Caco-2 (cell line): ENCODE measurements at regions not wholly inside any gene's neighbourhood (a gene's known extent, or its start where the extent isn't known, plus 50 kb on each side); places are given as distances from the start of the nearest gene placed in this dataset.

ENCODE experiments used
- BruUV-seq: library from RNA; stranded (reverse); fragments of 400-500 nt; replicated peaks from 2 replicates; lab custom pipeline; 2021; lab: Mats Ljungman, UMichigan
- CTCF ChIA-PET: fragments of 300-600 bp; sonication (Branson Sonifier 250); formaldehyde crosslinking; loops from one replicate; lab custom pipeline; 2022; ENCODE audit warnings: antibody characterized with exemption; lab: Charles Lee
- POLR2A ChIA-PET: fragments of 300-600 bp; sonication (Branson Sonifier 250); formaldehyde crosslinking; loops from one replicate; lab custom pipeline; 2022; ENCODE audit warnings: antibody characterized with exemption; lab: Charles Lee
- DNase-seq, 2 experiments: peaks; one replicate each; pipeline versions ENCODE4 v3.0.0 to v3.0.0-alpha.2; 2020 to 2022
- H3K27me3 ChIP-seq: replicated peaks from 2 replicates; pipeline ENCODE4 v1.6.0; 2011; ENCODE audit warnings: low read length; ENCODE audit not compliant: control insufficient read depth, insufficient read depth
- H3K36me3 ChIP-seq: 2 replicates; pipeline ENCODE4 v1.5.1; 2011; ENCODE audit warnings: low read length; ENCODE audit not compliant: control insufficient read depth, insufficient read depth
- H3K4me1 ChIP-seq: fragments of 250-450 bp; sonication (Bioruptor Pico); 2 replicates; pipeline ENCODE4 v1.5.1; 2020; ENCODE audit warnings: mild to moderate bottlenecking
- H3K4me3 ChIP-seq: 2 replicates; pipeline ENCODE4 v1.5.1; 2011; ENCODE audit warnings: low read depth, mild to moderate bottlenecking, control low read depth, low read length
- H3K9me3 ChIP-seq: fragments of 250-450 bp; sonication (Bioruptor Pico); 2 replicates; pipeline ENCODE4 v1.5.1; 2020; ENCODE audit warnings: mild to moderate bottlenecking, moderate library complexity
- H3K27ac Mint-ChIP-seq: one replicate; pipeline ENCODE4 v1.8.0; 2022; ENCODE audit warnings: mixed read lengths; ENCODE audit not compliant: unreplicated experiment
- H3K27me3 Mint-ChIP-seq: one replicate; pipeline ENCODE4 v1.8.0; 2022; ENCODE audit warnings: mixed read lengths; ENCODE audit not compliant: insufficient read depth, unreplicated experiment
- H3K36me3 Mint-ChIP-seq: one replicate; pipeline ENCODE4 v1.8.0; 2022; ENCODE audit warnings: mild to moderate bottlenecking, mixed read lengths; ENCODE audit not compliant: insufficient read depth, unreplicated experiment
- H3K4me1 Mint-ChIP-seq: one replicate; pipeline ENCODE4 v1.8.0; 2022; ENCODE audit warnings: low read depth, mixed read lengths; ENCODE audit not compliant: unreplicated experiment
- H3K4me3 Mint-ChIP-seq: one replicate; pipeline ENCODE4 v1.8.0; 2022; ENCODE audit warnings: mild to moderate bottlenecking, moderate library complexity, mixed read lengths; ENCODE audit not compliant: unreplicated experiment
- H3K9me3 Mint-ChIP-seq: one replicate; pipeline ENCODE4 v1.8.0; 2022; ENCODE audit warnings: mixed read lengths; ENCODE audit not compliant: unreplicated experiment
- CTCF ChIP-seq, 2 experiments: fragments of 200-600 bp in 1 of 2; IDR thresholded peaks; 1 replicate in 1 of 2; 2 replicates in 1 of 2; pipeline versions ENCODE4 v1.5.1 to v1.8.0; 2011 to 2022; ENCODE audit warnings: antibody characterized with exemption in 1 of 2, control low read depth in 1 of 2, inconsistent platforms in 1 of 2, low read depth in 1 of 2, low read length in 1 of 2, mild to moderate bottlenecking in 1 of 2, moderate library complexity in 1 of 2; ENCODE audit not compliant: insufficient read depth in 1 of 2, severe bottlenecking in 1 of 2, unreplicated experiment in 1 of 2
- intact Hi-C: fragments of 100-400 bp; cut with micrococcal nuclease; formaldehyde crosslinking; loops from one replicate; pipeline ENCODE4 v1.10.0; 2022; ENCODE audit not compliant: unreplicated experiment

- DNase-seq, result no peak
- Histone ChIP-seq H3K4me3 (no peak overlapping the region), H3K4me1 (no peaks in the 10 kb centered on the region), H3K9me3 (no peaks in the 10 kb centered on the region), H3K36me3 (no peaks in the 10 kb centered on the region), H3K27me3 (no peaks in the 10 kb centered on the region)
- Mint-ChIP-seq H3K27ac (no peak overlapping the region), H3K4me3 (no peak overlapping the region), H3K9me3 (no peaks in the 10 kb centered on the region), H3K36me3 (no peaks in the 10 kb centered on the region), H3K4me1 (peaks cover 7% of the 10 kb centered on the region), H3K27me3 (peaks cover 15% of the 10 kb centered on the region)
- ChIA-PET CTCF (interaction anchor here (1.2 kb wide), 1 partner anchor 231 kb away, joined by 3 read pairs; no protein-coding TSS in a partner anchor), POLR2A (no interaction called here)
- no TSS peak for BruUV-seq
- no peak for TF ChIP-seq CTCF (IDR thresholded peaks at IDR 0.05; ENCODE audit: insufficient read depth in 1 of 2, low read depth in 1 of 2, low read length in 1 of 2, severe bottlenecking in 1 of 2, unreplicated experiment in 1 of 2)
- intact Hi-C loops, result no loop called here
These were observed 360.4 kb upstream of the ZFHX3 start for GRCh38 chr16:73408311-73408710.

GRCh38 chr16:73405851-73406250 is 357.9 kb upstream of the ZFHX3 start:
- BruUV-seq, result no TSS peak
- Histone ChIP-seq H3K4me3 (no peak overlapping the region), H3K36me3 (no peaks in the 10 kb centered on the region), H3K4me1 (no peaks in the 10 kb centered on the region), H3K27me3 (no peaks in the 10 kb centered on the region), H3K9me3 (no peaks in the 10 kb centered on the region)
- TF ChIP-seq CTCF (IDR thresholded peaks at IDR 0.05; ENCODE audit: insufficient read depth in 1 of 2, low read depth in 1 of 2, low read length in 1 of 2, severe bottlenecking in 1 of 2, unreplicated experiment in 1 of 2), result no peak
- intact Hi-C loops, result no loop called here
- CTCF ChIA-PET, result no interaction called here
- no peak overlapping the region for H3K4me3 Mint-ChIP-seq
- no peaks in the 10 kb centered on the region for H3K4me1 Mint-ChIP-seq
- no peak for DNase-seq
- POLR2A ChIA-PET, result no interaction called here
- H3K27ac Mint-ChIP-seq, result no peak overlapping the region
- peaks cover 13% of the 10 kb centered on the region for H3K27me3 Mint-ChIP-seq
- no peaks in the 10 kb centered on the region for H3K9me3 Mint-ChIP-seq
- H3K36me3 Mint-ChIP-seq, result no peaks in the 10 kb centered on the region

- no peak for DNase-seq
- intact Hi-C loops, result no loop called here
- Mint-ChIP-seq H3K36me3 (no peaks in the 10 kb centered on the region), H3K27me3 (peaks cover 10% of the 10 kb centered on the region), H3K4me3 (no peak overlapping the region), H3K27ac (no peak overlapping the region), H3K9me3 (no peaks in the 10 kb centered on the region), H3K4me1 (no peaks in the 10 kb centered on the region)
- ChIA-PET CTCF (no interaction called here), POLR2A (no interaction called here)
- Histone ChIP-seq H3K4me1 (no peaks in the 10 kb centered on the region), H3K36me3 (no peaks in the 10 kb centered on the region), H3K4me3 (no peak overlapping the region), H3K27me3 (no peaks in the 10 kb centered on the region), H3K9me3 (no peaks in the 10 kb centered on the region)
- TF ChIP-seq CTCF (IDR thresholded peaks at IDR 0.05; ENCODE audit: insufficient read depth in 1 of 2, low read depth in 1 of 2, low read length in 1 of 2, severe bottlenecking in 1 of 2, unreplicated experiment in 1 of 2), result no peak
- no TSS peak for BruUV-seq
These were observed 356.1 kb upstream of the ZFHX3 start for GRCh38 chr16:73404001-73404400.
